ENCODE measurements at regions not wholly inside any gene's neighbourhood (a gene's known extent, or its start where the extent isn't known, plus 50 kb on each side); places are given as distances from the start of the nearest gene placed in this dataset.

DNA sequence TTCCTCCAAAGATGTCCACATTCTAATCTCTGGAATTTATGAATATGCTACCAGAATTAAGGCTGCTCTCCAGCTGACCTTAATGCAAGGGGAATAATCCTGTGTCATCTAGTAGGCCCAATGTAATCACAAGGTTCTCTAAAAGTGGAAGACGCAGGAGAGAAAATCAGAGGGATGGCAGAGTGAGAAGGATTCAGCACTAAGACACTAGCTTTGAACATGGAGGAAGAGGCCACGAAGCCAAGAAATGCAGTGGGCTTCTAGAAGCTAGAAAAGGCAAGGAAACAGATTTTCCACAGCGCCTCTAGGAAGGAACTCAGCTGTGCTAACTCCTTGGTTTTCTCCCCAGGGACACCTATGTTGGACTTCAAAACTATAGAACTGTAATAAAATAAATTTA is 240.7 kb upstream of the TRAM1L1 start:
- Histone ChIP-seq H3K36me3 (ENCODE audit: control insufficient read depth, insufficient read depth, low read length) (no peaks in the 10 kb centered on the region), H3K27me3 (replicated peaks; ENCODE audit: control insufficient read depth, insufficient read depth, low read length) (no peaks in the 10 kb centered on the region), H3K4me3 (replicated peaks; ENCODE audit: low read depth, low read length) (no peak overlapping the region)
- DNase-seq (ENCODE audit: extremely low read depth, insufficient read length) = no peak
- TF ChIP-seq, protein P1, sequence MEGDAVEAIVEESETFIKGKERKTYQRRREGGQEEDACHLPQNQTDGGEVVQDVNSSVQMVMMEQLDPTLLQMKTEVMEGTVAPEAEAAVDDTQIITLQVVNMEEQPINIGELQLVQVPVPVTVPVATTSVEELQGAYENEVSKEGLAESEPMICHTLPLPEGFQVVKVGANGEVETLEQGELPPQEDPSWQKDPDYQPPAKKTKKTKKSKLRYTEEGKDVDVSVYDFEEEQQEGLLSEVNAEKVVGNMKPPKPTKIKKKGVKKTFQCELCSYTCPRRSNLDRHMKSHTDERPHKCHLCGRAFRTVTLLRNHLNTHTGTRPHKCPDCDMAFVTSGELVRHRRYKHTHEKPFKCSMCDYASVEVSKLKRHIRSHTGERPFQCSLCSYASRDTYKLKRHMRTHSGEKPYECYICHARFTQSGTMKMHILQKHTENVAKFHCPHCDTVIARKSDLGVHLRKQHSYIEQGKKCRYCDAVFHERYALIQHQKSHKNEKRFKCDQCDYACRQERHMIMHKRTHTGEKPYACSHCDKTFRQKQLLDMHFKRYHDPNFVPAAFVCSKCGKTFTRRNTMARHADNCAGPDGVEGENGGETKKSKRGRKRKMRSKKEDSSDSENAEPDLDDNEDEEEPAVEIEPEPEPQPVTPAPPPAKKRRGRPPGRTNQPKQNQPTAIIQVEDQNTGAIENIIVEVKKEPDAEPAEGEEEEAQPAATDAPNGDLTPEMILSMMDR (IDR thresholded peaks at IDR 0.05; ENCODE audit: insufficient read depth, low read length, poor library complexity, severe bottlenecking) = no peak

DNA sequence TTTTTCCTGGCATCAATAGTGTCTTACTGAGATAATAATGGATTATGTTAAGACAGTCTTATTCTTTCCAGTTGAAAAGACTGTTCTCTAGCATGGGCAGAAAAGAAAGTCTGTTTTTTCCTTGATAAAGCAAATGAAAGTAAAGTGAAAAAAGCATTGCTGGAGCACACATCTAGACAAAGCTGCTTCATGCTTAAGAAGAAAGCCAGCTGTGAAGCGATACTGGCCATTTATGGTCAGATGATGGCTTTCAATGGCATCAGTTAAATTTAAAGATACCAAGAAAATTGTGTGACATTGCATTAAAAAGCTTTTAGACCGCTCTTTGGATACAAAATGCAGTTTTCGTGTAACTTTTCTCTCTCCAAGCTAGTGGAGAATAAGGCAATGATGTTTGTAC is 242.1 kb upstream of the TRAM1L1 start:
- Histone ChIP-seq H3K4me3 (replicated peaks; ENCODE audit: low read depth, low read length) (no peak overlapping the region), H3K36me3 (ENCODE audit: control insufficient read depth, insufficient read depth, low read length) (no peaks in the 10 kb centered on the region), H3K27me3 (replicated peaks; ENCODE audit: control insufficient read depth, insufficient read depth, low read length) (no peaks in the 10 kb centered on the region)
- TF ChIP-seq, protein P1 (IDR thresholded peaks at IDR 0.05; ENCODE audit: insufficient read depth, low read length, poor library complexity, severe bottlenecking) = no peak
- DNase-seq (ENCODE audit: extremely low read depth, insufficient read length) = no peak

DNA sequence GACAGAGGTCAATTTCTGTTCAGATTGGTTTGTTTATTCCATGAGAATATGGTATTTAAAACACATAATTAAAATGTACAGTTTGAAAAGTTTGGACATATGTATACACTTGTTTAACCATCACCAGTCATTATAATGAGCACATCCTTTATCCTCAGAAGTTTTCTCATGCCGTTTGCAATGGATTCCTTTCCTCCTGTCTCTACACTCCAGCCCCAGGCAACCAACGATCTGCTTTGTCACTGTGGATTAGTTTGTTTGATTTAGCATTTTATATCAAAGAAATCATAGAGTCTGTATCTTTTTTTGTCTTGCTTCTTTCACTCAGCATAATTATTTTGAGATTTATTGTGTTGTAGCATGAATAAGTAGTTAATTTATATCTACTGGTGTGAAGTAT is 243.0 kb upstream of the TRAM1L1 start:
- no peak overlapping the region for H3K4me3 ChIP-seq (replicated peaks; ENCODE audit: low read depth, low read length)
- no peaks in the 10 kb centered on the region for H3K36me3 ChIP-seq (ENCODE audit: control insufficient read depth, insufficient read depth, low read length)
- H3K27me3 ChIP-seq (replicated peaks; ENCODE audit: control insufficient read depth, insufficient read depth, low read length) = no peaks in the 10 kb centered on the region
- TF ChIP-seq, protein P1 (IDR thresholded peaks at IDR 0.05; ENCODE audit: insufficient read depth, low read length, poor library complexity, severe bottlenecking) = no peak
- DNase-seq (ENCODE audit: extremely low read depth, insufficient read length) = no peak

DNA sequence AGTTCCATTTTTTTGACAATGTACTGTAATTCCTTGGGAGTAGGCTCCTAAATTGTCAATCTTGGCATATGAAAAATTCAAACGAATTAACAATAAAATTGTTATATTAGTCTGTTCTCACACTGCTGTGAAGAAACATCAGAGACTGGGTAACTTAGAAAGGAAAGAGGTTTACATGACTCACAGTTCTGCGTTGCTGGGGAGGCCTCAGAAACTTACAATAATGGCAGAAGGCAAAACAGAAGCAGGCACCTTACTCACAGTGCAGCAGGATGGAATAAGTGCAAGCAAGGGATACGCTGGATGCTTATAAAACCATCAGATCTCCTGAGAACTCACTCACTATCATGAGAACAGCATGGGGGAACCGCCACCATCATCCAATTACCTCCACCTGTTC is 246.4 kb upstream of the TRAM1L1 start:
- H3K27me3 ChIP-seq (replicated peaks; ENCODE audit: control insufficient read depth, insufficient read depth, low read length) = no peaks in the 10 kb centered on the region
- H3K36me3 ChIP-seq (ENCODE audit: control insufficient read depth, insufficient read depth, low read length) = no peaks in the 10 kb centered on the region
- TF ChIP-seq, protein P1 (IDR thresholded peaks at IDR 0.05; ENCODE audit: insufficient read depth, low read length, poor library complexity, severe bottlenecking) = no peak
- no peak overlapping the region for H3K4me3 ChIP-seq (replicated peaks; ENCODE audit: low read depth, low read length)
- DNase-seq (ENCODE audit: extremely low read depth, insufficient read length) = no peak

DNA sequence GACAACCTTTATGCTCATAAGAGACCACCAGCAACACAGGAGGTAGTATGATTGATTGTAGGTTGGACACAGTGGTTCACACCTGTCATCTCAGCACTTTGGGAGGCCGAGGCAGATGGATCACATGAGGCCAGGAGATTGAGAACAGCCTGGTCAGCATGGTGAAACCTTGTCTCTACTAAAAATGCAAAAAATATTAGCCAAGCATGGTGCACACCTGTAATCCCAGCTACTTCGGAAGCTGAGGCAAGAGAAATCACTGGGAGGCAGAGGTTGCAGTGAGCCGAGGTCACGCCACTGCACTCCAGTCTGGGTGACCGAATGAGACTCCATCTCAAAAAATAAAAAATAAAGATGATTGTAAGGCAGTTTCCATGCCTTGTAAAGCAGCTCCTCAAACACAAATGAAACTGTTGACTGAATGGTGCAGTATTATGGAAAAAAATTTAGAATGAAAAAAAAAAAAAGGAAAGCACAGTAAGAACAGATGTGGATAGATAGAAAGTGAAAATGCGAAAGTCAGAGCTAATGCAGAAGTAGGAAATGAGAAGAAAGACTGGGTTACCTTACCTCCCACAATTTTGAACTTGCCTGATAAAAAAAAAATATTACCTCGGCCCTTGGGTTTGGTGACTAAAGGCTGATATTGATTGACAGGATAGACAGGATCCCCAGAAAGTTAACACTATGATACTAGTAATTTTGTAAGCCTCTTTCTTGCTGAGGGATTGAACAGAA is 249.2 kb upstream of the TRAM1L1 start:
- no peak for DNase-seq (ENCODE audit: extremely low read depth, insufficient read length)
- Histone ChIP-seq H3K27me3 (replicated peaks; ENCODE audit: control insufficient read depth, insufficient read depth, low read length) (no peaks in the 10 kb centered on the region), H3K36me3 (ENCODE audit: control insufficient read depth, insufficient read depth, low read length) (no peaks in the 10 kb centered on the region), H3K4me3 (replicated peaks; ENCODE audit: low read depth, low read length) (no peak overlapping the region)
- TF ChIP-seq, protein P1 (IDR thresholded peaks at IDR 0.05; ENCODE audit: insufficient read depth, low read length, poor library complexity, severe bottlenecking) = no peak

DNA sequence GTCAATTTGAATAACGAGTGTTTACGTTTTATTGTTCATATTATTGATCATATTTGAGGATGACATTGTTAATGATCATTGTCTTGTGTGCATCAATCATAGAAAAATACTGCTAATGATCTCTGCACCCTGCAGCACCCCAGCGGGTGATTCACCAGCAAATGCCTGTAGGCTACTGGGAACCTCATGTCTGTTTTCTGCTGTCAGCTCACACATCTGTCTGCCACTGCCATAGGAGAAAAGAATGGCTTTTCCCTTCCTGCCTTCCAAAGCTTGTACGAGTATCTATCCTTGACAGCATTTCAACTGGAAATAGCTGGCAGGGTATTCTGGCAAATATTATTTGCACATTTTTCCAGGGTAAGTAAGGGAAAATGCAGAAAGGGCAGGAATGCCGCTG is 272.1 kb upstream of the TRAM1L1 start:
- H3K4me3 ChIP-seq (replicated peaks; ENCODE audit: low read depth, low read length) = no peak overlapping the region
- no peaks in the 10 kb centered on the region for H3K27me3 ChIP-seq (replicated peaks; ENCODE audit: control insufficient read depth, insufficient read depth, low read length)
- TF ChIP-seq, protein P1 (IDR thresholded peaks at IDR 0.05; ENCODE audit: insufficient read depth, low read length, poor library complexity, severe bottlenecking) = no peak
- no peaks in the 10 kb centered on the region for H3K36me3 ChIP-seq (ENCODE audit: control insufficient read depth, insufficient read depth, low read length)
- no peak for DNase-seq (ENCODE audit: extremely low read depth, insufficient read length)

Measured in GM06990 (cell line).